Muscle of leg (tissue), 3 donors: ENCODE measurements at regions not wholly inside any gene's neighbourhood (a gene's known extent, or its start where the extent isn't known, plus 50 kb on each side); places are given as distances from the start of the nearest gene placed in this dataset.

Experiments
- DNase-seq: peaks from one replicate; pipeline ENCODE4 v3.0.0; 2013
- H3K27ac ChIP-seq: one replicate; pipeline ENCODE4 v1.5.1; 2013; ENCODE audit warnings: mild to moderate bottlenecking, low read length, control low read depth
- H3K27me3 ChIP-seq: one replicate; pipeline ENCODE4 v1.6.1; 2013; ENCODE audit warnings: low read length; ENCODE audit not compliant: control insufficient read depth, insufficient read depth
- H3K36me3 ChIP-seq: one replicate; pipeline ENCODE4 v1.6.1; 2013; ENCODE audit warnings: low read length; ENCODE audit not compliant: control insufficient read depth, insufficient read depth
- H3K4me1 ChIP-seq: one replicate; pipeline ENCODE4 v1.6.1; 2013; ENCODE audit warnings: low read length; ENCODE audit not compliant: control insufficient read depth, insufficient read depth
- H3K4me3 ChIP-seq: one replicate; pipeline ENCODE4 v1.5.1; 2013; ENCODE audit warnings: low read length, control low read depth
- H3K9me3 ChIP-seq: replicated peaks from 2 replicates; pipeline ENCODE4 v1.6.1; 2013; ENCODE audit warnings: low read depth, low read length; ENCODE audit not compliant: control insufficient read depth
- WGBS: methylation state at CpG from one replicate; pipeline ENCODE4 v1.1.5; 2013; ENCODE audit warnings: missing lambda C conversion rate; ENCODE audit not compliant: insufficient coverage; 5-methylcytosine and 5-hydroxymethylcytosine counted together

- H3K4me1 ChIP-seq: no peaks in the 10 kb centered on the region
- no peaks in the 10 kb centered on the region for H3K9me3 ChIP-seq
- H3K27ac ChIP-seq: no peak overlapping the region
- no CpG with 5 or more reads among the region's 3 CpGs for WGBS
- no peak for DNase-seq
- no peak overlapping the region for H3K4me3 ChIP-seq
- no peaks in the 10 kb centered on the region for H3K27me3 ChIP-seq
- no peaks in the 10 kb centered on the region for H3K36me3 ChIP-seq
These were observed 54.3 kb downstream of the TMEM215 start for GRCh38 chr9:32837551-32838058.

- 54% methylated on average over 4 of the region's 7 CpGs for WGBS
- H3K36me3 ChIP-seq: no peaks in the 10 kb centered on the region
- H3K4me3 ChIP-seq: no peak overlapping the region
- H3K4me1 ChIP-seq: no peaks in the 10 kb centered on the region
- no peak for DNase-seq
- H3K9me3 ChIP-seq: no peaks in the 10 kb centered on the region
- no peaks in the 10 kb centered on the region for H3K27me3 ChIP-seq
- no peak overlapping the region for H3K27ac ChIP-seq
These were observed 55.9 kb downstream of the TMEM215 start for GRCh38 chr9:32839013-32839885.

- H3K4me3 ChIP-seq: no peak overlapping the region
- no peak overlapping the region for H3K27ac ChIP-seq
- H3K9me3 ChIP-seq: no peaks in the 10 kb centered on the region
- H3K27me3 ChIP-seq: no peaks in the 10 kb centered on the region
- no CpG with 5 or more reads among the region's 2 CpGs for WGBS
- no peaks in the 10 kb centered on the region for H3K4me1 ChIP-seq
- no peak for DNase-seq
- H3K36me3 ChIP-seq: no peaks in the 10 kb centered on the region
These were observed 58.0 kb downstream of the TMEM215 start for GRCh38 chr9:32841314-32841713.

GRCh38 chr9:32843295-32843694 lies 60.0 kb downstream of the TMEM215 start:
- Histone ChIP-seq H3K4me1 (no peaks in the 10 kb centered on the region), H3K4me3 (no peak overlapping the region), H3K9me3 (no peaks in the 10 kb centered on the region), H3K36me3 (no peaks in the 10 kb centered on the region), H3K27me3 (no peaks in the 10 kb centered on the region), H3K27ac (no peak overlapping the region)
- 88% methylated on average over 1 of the region's 1 CpG for WGBS
- no peak for DNase-seq

- Histone ChIP-seq H3K27me3 (no peaks in the 10 kb centered on the region), H3K4me3 (no peak overlapping the region), H3K27ac (no peak overlapping the region), H3K9me3 (no peaks in the 10 kb centered on the region), H3K36me3 (no peaks in the 10 kb centered on the region), H3K4me1 (no peaks in the 10 kb centered on the region)
- WGBS: 31% methylated on average over 2 of the region's 6 CpGs
- no peak for DNase-seq
These were observed 60.9 kb downstream of the TMEM215 start for GRCh38 chr9:32844259-32844658.

GRCh38 chr9:32854271-32854670 lies 70.9 kb downstream of the TMEM215 start:
- Histone ChIP-seq H3K4me1 (no peaks in the 10 kb centered on the region), H3K9me3 (no peaks in the 10 kb centered on the region), H3K36me3 (no peaks in the 10 kb centered on the region), H3K27ac (no peak overlapping the region), H3K4me3 (no peak overlapping the region), H3K27me3 (no peaks in the 10 kb centered on the region)
- WGBS: no CpG with 5 or more reads among the region's 3 CpGs
- no peak for DNase-seq

GRCh38 chr9:32855752-32856151 lies 72.4 kb downstream of the TMEM215 start:
- H3K4me1 ChIP-seq: no peaks in the 10 kb centered on the region
- H3K36me3 ChIP-seq: no peaks in the 10 kb centered on the region
- H3K4me3 ChIP-seq: no peak overlapping the region
- no peaks in the 10 kb centered on the region for H3K27me3 ChIP-seq
- no peaks in the 10 kb centered on the region for H3K9me3 ChIP-seq
- H3K27ac ChIP-seq: no peak overlapping the region
- 43% methylated on average over 1 of the region's 5 CpGs for whole genome bisulfite sequencing
- DNase-seq: no peak

GRCh38 chr9:32863291-32863690 lies 80.0 kb downstream of the TMEM215 start:
- no peak overlapping the region for H3K27ac ChIP-seq
- H3K4me1 ChIP-seq: peaks cover 3% of the 10 kb centered on the region
- 73% methylated on average over 3 of the region's 5 CpGs for WGBS
- DNase-seq: no peak
- no peaks in the 10 kb centered on the region for H3K36me3 ChIP-seq
- no peaks in the 10 kb centered on the region for H3K9me3 ChIP-seq
- H3K27me3 ChIP-seq: no peaks in the 10 kb centered on the region
- H3K4me3 ChIP-seq: no peak overlapping the region

GRCh38 chr9:32864971-32865370 lies 81.6 kb downstream of the TMEM215 start:
- Histone ChIP-seq H3K4me3 (no peak overlapping the region), H3K36me3 (no peaks in the 10 kb centered on the region), H3K4me1 (peaks cover 3% of the 10 kb centered on the region), H3K9me3 (no peaks in the 10 kb centered on the region), H3K27ac (peak overlapping the region; percentile 29), H3K27me3 (no peaks in the 10 kb centered on the region)
- peak; percentile 78 for DNase-seq

GRCh38 chr9:32866273-32866672 lies 82.9 kb downstream of the TMEM215 start:
- H3K9me3 ChIP-seq: no peaks in the 10 kb centered on the region
- DNase-seq: no peak
- no peak overlapping the region for H3K4me3 ChIP-seq
- 63% methylated on average over 2 of the region's 4 CpGs for WGBS
- H3K4me1 ChIP-seq: peaks cover 3% of the 10 kb centered on the region
- no peak overlapping the region for H3K27ac ChIP-seq
- H3K27me3 ChIP-seq: no peaks in the 10 kb centered on the region
- no peaks in the 10 kb centered on the region for H3K36me3 ChIP-seq
